H1 (cell line): ENCODE measurements at regions not wholly inside any gene's neighbourhood (a gene's known extent, or its start where the extent isn't known, plus 50 kb on each side); places are given as distances from the start of the nearest gene placed in this dataset.

ENCODE experiments used
- CTCF ChIA-PET: fragments of 300-600 bp; sonication (Branson Sonifier 250); formaldehyde crosslinking; loops from one replicate; lab custom pipeline; 2021; ENCODE audit not compliant: partially characterized antibody; lab: Charles Lee
- POLR2A ChIA-PET: fragments of 300-600 bp; sonication (Branson Sonifier 250); formaldehyde crosslinking; loops from one replicate; lab custom pipeline; 2021; ENCODE audit warnings: inconsistent platforms; ENCODE audit not compliant: partially characterized antibody; lab: Charles Lee
- DNase-seq, 2 experiments: peaks; one replicate each; pipeline versions ENCODE4 v3.0.0 to v3.0.0-alpha.2; 2010 to 2022; ENCODE audit warnings: low spot score in 2 of 2, low read depth in 1 of 2, mixed read lengths in 1 of 2
- FAIRE-seq: peaks from 2 replicates; lab custom pipeline; 2011; peaks lifted over from hg19 to GRCh38; lab: Jason Lieb, UNC
- H2AFZ ChIP-seq: 2 replicates; pipeline ENCODE4 v1.8.1; 2012; ENCODE audit warnings: low read length, inconsistent platforms
- H2AK5ac ChIP-seq: 2 replicates; pipeline ENCODE4 v1.6.1; 2013; ENCODE audit warnings: low read depth, low read length
- H2BK120ac ChIP-seq: replicated peaks from 2 replicates; pipeline ENCODE3; 2013; ENCODE audit warnings: low read depth, low read length, inconsistent platforms
- H2BK12ac ChIP-seq: 2 replicates; pipeline ENCODE4 v1.6.1; 2013; ENCODE audit warnings: low read depth, low read length
- H2BK15ac ChIP-seq: 2 replicates; pipeline ENCODE4 v1.6.1; 2013; ENCODE audit warnings: low read length
- H2BK20ac ChIP-seq: 2 replicates; pipeline ENCODE4 v1.6.1; 2013; ENCODE audit warnings: low read length
- H2BK5ac ChIP-seq: 2 replicates; pipeline ENCODE4 v1.6.1; 2013; ENCODE audit warnings: low read depth, low read length
- H3K14ac ChIP-seq: 2 replicates; pipeline ENCODE4 v1.6.1; 2013; ENCODE audit warnings: inconsistent platforms; ENCODE audit not compliant: insufficient read length
- H3K18ac ChIP-seq: 2 replicates; pipeline ENCODE4 v1.6.1; 2013; ENCODE audit warnings: low read length; ENCODE audit errors: extremely low read depth
- H3K23ac ChIP-seq: 2 replicates; pipeline ENCODE4 v1.6.1; 2013; ENCODE audit warnings: inconsistent platforms; ENCODE audit not compliant: insufficient read length
- H3K23me2 ChIP-seq: 2 replicates; pipeline ENCODE4 v1.6.1; 2013; ENCODE audit warnings: low read depth, low read length
- H3K27ac ChIP-seq: 2 replicates; pipeline ENCODE4 v1.6.1; 2011; ENCODE audit warnings: low read depth, low read length, inconsistent platforms
- H3K27me3 ChIP-seq, 4 experiments: replicated peaks in 1 of 4; 1 replicate in 1 of 4; 2 replicates in 3 of 4; pipeline versions ENCODE4 v1.6.1 to v1.8.1; 2011 to 2013; ENCODE audit warnings: low read length in 3 of 4, mild to moderate bottlenecking in 3 of 4, inconsistent platforms in 2 of 4, mixed read lengths in 2 of 4, moderate library complexity in 1 of 4; ENCODE audit not compliant: control insufficient read depth in 3 of 4, insufficient read depth in 3 of 4; ENCODE audit errors: extremely low read depth in 1 of 4
- H3K36me3 ChIP-seq, 4 experiments: 2 replicates each; pipeline versions ENCODE4 v1.6.1 to v1.8.1; 2011 to 2013; ENCODE audit warnings: mild to moderate bottlenecking in 4 of 4, low read length in 3 of 4, moderate library complexity in 2 of 4, control low read depth in 1 of 4, inconsistent platforms in 1 of 4; ENCODE audit not compliant: insufficient read depth in 4 of 4, control insufficient read depth in 2 of 4
- H3K4ac ChIP-seq: replicated peaks from 2 replicates; pipeline ENCODE3; 2013; ENCODE audit warnings: low read length, low read depth, mixed read lengths, inconsistent platforms; ENCODE audit not compliant: insufficient read length
- H3K4me1 ChIP-seq, 4 experiments: replicated peaks in 1 of 4; 1 replicate in 1 of 4; 2 replicates in 3 of 4; pipeline versions ENCODE4 v1.6.1 to v1.8.1; 2011 to 2013; ENCODE audit warnings: low read length in 3 of 4, inconsistent platforms in 2 of 4, mixed read lengths in 1 of 4; ENCODE audit not compliant: insufficient read depth in 4 of 4, control insufficient read depth in 3 of 4
- H3K4me2 ChIP-seq, 2 experiments: 2 replicates each; pipeline versions ENCODE4 v1.6.1 to v1.8.1; 2011 to 2013; ENCODE audit warnings: low read depth in 2 of 2, low read length in 2 of 2, control low read depth in 1 of 2, inconsistent platforms in 1 of 2, mild to moderate bottlenecking in 1 of 2; ENCODE audit not compliant: insufficient read depth in 1 of 2
- H3K4me3 ChIP-seq, 4 experiments: fragments of 200-600, 300-600 bp in 1 of 4; sonication (generic), shearing (Covaris generic), sonication (Bioruptor Twin) in 1 of 4; 2 replicates each; pipeline versions ENCODE4 v1.5.1 to v1.8.1; 2011 to 2016; ENCODE audit warnings: low read length in 4 of 4, low read depth in 3 of 4, control low read depth in 2 of 4, inconsistent platforms in 2 of 4, mild to moderate bottlenecking in 2 of 4, mixed read lengths in 1 of 4, moderate library complexity in 1 of 4; ENCODE audit not compliant: insufficient read depth in 2 of 4; ENCODE audit errors: extremely low read depth in 1 of 4
- H3K56ac ChIP-seq: replicated peaks from 2 replicates; pipeline ENCODE3; 2013; ENCODE audit warnings: low read depth, mild to moderate bottlenecking, mixed read lengths, low read length, inconsistent platforms; ENCODE audit not compliant: insufficient read length
- H3K79me1 ChIP-seq: 2 replicates; pipeline ENCODE4 v1.6.1; 2013; ENCODE audit warnings: low read depth, low read length, control low read depth
- H3K79me2 ChIP-seq, 2 experiments: 2 replicates each; pipeline versions ENCODE4 v1.6.1 to v1.8.1; 2012 to 2013; ENCODE audit warnings: low read length in 2 of 2, mild to moderate bottlenecking in 2 of 2, inconsistent platforms in 1 of 2; ENCODE audit not compliant: insufficient read depth in 2 of 2, control insufficient read depth in 1 of 2
- H3K9ac ChIP-seq, 4 experiments: replicated peaks in 1 of 4; 1 replicate in 1 of 4; 2 replicates in 3 of 4; pipeline versions ENCODE4 v1.6.1 to v1.8.1; 2011 to 2013; ENCODE audit warnings: low read depth in 3 of 4, low read length in 3 of 4, control low read depth in 2 of 4, mild to moderate bottlenecking in 2 of 4, moderate library complexity in 2 of 4, inconsistent platforms in 1 of 4; ENCODE audit errors: extremely low read depth in 1 of 4
- H3K9me3 ChIP-seq, 2 experiments: 2 replicates each; pipeline versions ENCODE4 v1.6.1 to v1.8.1; 2012 to 2013; ENCODE audit warnings: mild to moderate bottlenecking in 2 of 2, moderate library complexity in 2 of 2, control low read depth in 1 of 2, inconsistent platforms in 1 of 2, low read depth in 1 of 2, low read length in 1 of 2, mixed read lengths in 1 of 2; ENCODE audit not compliant: insufficient read depth in 2 of 2
- H4K20me1 ChIP-seq, 2 experiments: replicated peaks in 1 of 2; 2 replicates each; pipeline versions ENCODE3 to v1.8.1; 2011 to 2013; ENCODE audit warnings: inconsistent platforms in 2 of 2, low read length in 2 of 2, mild to moderate bottlenecking in 1 of 2; ENCODE audit not compliant: insufficient read depth in 2 of 2, control insufficient read depth in 1 of 2
- H4K5ac ChIP-seq: 2 replicates; pipeline ENCODE4 v1.6.1; 2013; ENCODE audit warnings: low read length, low read depth, mixed read lengths, inconsistent platforms; ENCODE audit not compliant: insufficient read length
- H4K8ac ChIP-seq: 2 replicates; pipeline ENCODE4 v1.8.0; 2013; ENCODE audit warnings: mild to moderate bottlenecking, moderate library complexity, low read length, inconsistent platforms; ENCODE audit not compliant: insufficient read depth; ENCODE audit errors: extremely low read depth
- H4K91ac ChIP-seq: replicated peaks from 2 replicates; pipeline ENCODE3; 2013; ENCODE audit warnings: low read length, mixed read lengths, inconsistent platforms; ENCODE audit not compliant: insufficient read length
- NANOG ChIP-seq: IDR thresholded peaks from 2 replicates; pipeline ENCODE4 v1.6.1; 2011; ENCODE audit warnings: low read length, low read depth, mild to moderate bottlenecking, inconsistent platforms; ENCODE audit not compliant: insufficient read depth, poor library complexity, severe bottlenecking

GRCh38 chr21:27220416-27220815, 253.5 kb upstream of the ADAMTS5 start:
- no peak overlapping the region for H2BK20ac ChIP-seq
- H3K18ac ChIP-seq: no peak overlapping the region
- H4K20me1 ChIP-seq: no peaks in the 10 kb centered on the region
- DNase-seq (no peak), FAIRE-seq (no peak)
- no peak overlapping the region; the same call in 1 of the 2 replicates for H2BK12ac ChIP-seq
- H2BK5ac ChIP-seq: no peak overlapping the region
- no peak overlapping the region for H2BK15ac ChIP-seq
- no peak overlapping the region for H4K91ac ChIP-seq
- H3K79me1 ChIP-seq: no peaks in the 10 kb centered on the region
- H3K9ac ChIP-seq: no peak overlapping the region
- H3K23ac ChIP-seq: no peak overlapping the region
- no peaks in the 10 kb centered on the region for H3K36me3 ChIP-seq
- H3K56ac ChIP-seq: no peak overlapping the region
- CTCF ChIA-PET: interaction anchor here (0.8 to 1.3 kb wide), 5 partner anchors 10 to 484 kb away, joined by 3 to 4 read pairs (median 3); no protein-coding TSS in a partner anchor
- no peak overlapping the region for H3K27ac ChIP-seq
- no peak overlapping the region for H2BK120ac ChIP-seq
- no peak overlapping the region for H3K4ac ChIP-seq
- no peaks in the 10 kb centered on the region; a peak in 2 of 7 replicates for H3K4me1 ChIP-seq
- no peaks in the 10 kb centered on the region for H3K79me2 ChIP-seq
- no peak overlapping the region for H3K4me2 ChIP-seq
- H2AK5ac ChIP-seq: no peak overlapping the region
- H3K4me3 ChIP-seq: no peak overlapping the region
- H4K5ac ChIP-seq: no peak overlapping the region
- POLR2A ChIA-PET: no interaction called here
- H2AFZ ChIP-seq: no peak overlapping the region
- no peak for TF ChIP-seq NANOG
- no peaks in the 10 kb centered on the region for H3K9me3 ChIP-seq
- no peak overlapping the region for H3K14ac ChIP-seq
- no peaks in the 10 kb centered on the region for H3K23me2 ChIP-seq
- H3K27me3 ChIP-seq: no peaks in the 10 kb centered on the region
- no peak overlapping the region for H4K8ac ChIP-seq
